SK-N-MC (cell line): ENCODE measurements at regions not wholly inside any gene's neighbourhood (a gene's known extent, or its start where the extent isn't known, plus 50 kb on each side); places are given as distances from the start of the nearest gene placed in this dataset.
"Not testable (repeated sequence)": the region's sequence is repeated elsewhere in the genome, so short reads cannot be mapped to it uniquely, and the experiment has no call there.

Experiments used
- DNase-seq: peaks from one replicate; pipeline ENCODE4 v3.0.0-alpha.2; 2011; ENCODE audit warnings: low read depth, low spot score
- H3K27ac ChIP-seq: fragments of 200-600 bp; sonication (generic); 2 replicates; pipeline ENCODE4 v1.5.1; 2016; ENCODE audit warnings: mixed run types
- H3K36me3 ChIP-seq: fragments of 200-600 bp; sonication (generic); 2 replicates; pipeline ENCODE4 v1.6.1; 2017; ENCODE audit warnings: antibody characterized with exemption, low read length, mixed read lengths; ENCODE audit not compliant: insufficient read depth
- H3K4me3 ChIP-seq: fragments of 200-600 bp; sonication (generic); 2 replicates; pipeline ENCODE4 v1.5.1; 2016
- H3K9ac ChIP-seq: fragments of 200-600 bp; sonication (generic); 2 replicates; pipeline ENCODE4 v1.8.0; 2017; ENCODE audit warnings: mixed run types, mixed read lengths; ENCODE audit not compliant: insufficient read length
- H3K9me3 ChIP-seq: fragments of 200-600 bp; sonication (generic); 2 replicates; pipeline ENCODE4 v1.6.1; 2017; ENCODE audit warnings: low read depth, mild to moderate bottlenecking, antibody characterized with exemption, low read length, moderate library complexity, mixed read lengths
- EZH2 ChIP-seq: fragments of 200-600 bp; sonication (generic); IDR thresholded peaks from one replicate; pipeline ENCODE4 v1.6.1; 2017; ENCODE audit warnings: antibody characterized with exemption
- FOXP2 ChIP-seq: optimal IDR thresholded peaks from 2 replicates; pipeline ENCODE3; 2011; ENCODE audit warnings: mild to moderate bottlenecking, moderate library complexity; ENCODE audit not compliant: insufficient read depth; ENCODE audit errors: extremely low read length, control extremely low read depth
- POLR2AphosphoS5 ChIP-seq: IDR thresholded peaks from 2 replicates; pipeline ENCODE4 v1.6.1; 2012; ENCODE audit warnings: mild to moderate bottlenecking, low read depth, low read length, borderline replicate concordance

GRCh38 chr21:27045281-27045985, 78.5 kb upstream of the ADAMTS5 start:
- no peaks in the 10 kb centered on the region for H3K9me3 ChIP-seq
- H3K36me3 ChIP-seq: no peaks in the 10 kb centered on the region
- H3K4me3 ChIP-seq: no peak overlapping the region
- TF ChIP-seq POLR2AphosphoS5: no peak
- no peak for TF ChIP-seq FOXP2
- TF ChIP-seq EZH2: no peak
- no peak for DNase-seq
- H3K9ac ChIP-seq: no peak overlapping the region
- no peak overlapping the region for H3K27ac ChIP-seq

GRCh38 chr21:27043377-27043776, 76.5 kb upstream of the ADAMTS5 start:
- Histone ChIP-seq H3K4me3 (no peak overlapping the region), H3K27ac (no peak overlapping the region), H3K9me3 (no peaks in the 10 kb centered on the region), H3K36me3 (no peaks in the 10 kb centered on the region), H3K9ac (no peak overlapping the region)
- no peak for DNase-seq
- TF ChIP-seq POLR2AphosphoS5 (no peak), EZH2 (no peak), FOXP2 (no peak)

GRCh38 chr21:27040738-27041469, 74.0 kb upstream of the ADAMTS5 start:
- Histone ChIP-seq H3K4me3 (no peak overlapping the region), H3K36me3 (no peaks in the 10 kb centered on the region), H3K9ac (no peak overlapping the region), H3K9me3 (no peaks in the 10 kb centered on the region), H3K27ac (no peak overlapping the region)
- TF ChIP-seq EZH2: no peak
- TF ChIP-seq FOXP2: no peak
- no peak for TF ChIP-seq POLR2AphosphoS5
- no peak for DNase-seq

- Histone ChIP-seq H3K9ac (no peak overlapping the region), H3K4me3 (no peak overlapping the region), H3K9me3 (no peaks in the 10 kb centered on the region), H3K36me3 (no peaks in the 10 kb centered on the region), H3K27ac (no peak overlapping the region)
- no peak for DNase-seq
- TF ChIP-seq EZH2 (no peak), FOXP2 (no peak), POLR2AphosphoS5 (no peak)
These were observed 69.9 kb upstream of the ADAMTS5 start for GRCh38 chr21:27036736-27037301.

- no peak for DNase-seq
- H3K9ac ChIP-seq: no peak overlapping the region
- H3K27ac ChIP-seq: no peak overlapping the region
- no peaks in the 10 kb centered on the region for H3K36me3 ChIP-seq
- H3K4me3 ChIP-seq: no peak overlapping the region
- no peak for TF ChIP-seq FOXP2
- TF ChIP-seq EZH2: no peak
- TF ChIP-seq POLR2AphosphoS5: no peak
- no peaks in the 10 kb centered on the region for H3K9me3 ChIP-seq
These were observed 68.9 kb upstream of the ADAMTS5 start for GRCh38 chr21:27035791-27036190.

GRCh38 chr21:27034796-27035195, 67.9 kb upstream of the ADAMTS5 start:
- H3K36me3 ChIP-seq: no peaks in the 10 kb centered on the region
- H3K9me3 ChIP-seq: no peaks in the 10 kb centered on the region
- no peak overlapping the region for H3K27ac ChIP-seq
- H3K9ac ChIP-seq: no peak overlapping the region
- TF ChIP-seq EZH2: no peak
- TF ChIP-seq FOXP2: no peak
- TF ChIP-seq POLR2AphosphoS5: no peak
- no peak overlapping the region for H3K4me3 ChIP-seq
- DNase-seq: no peak

- no peak for DNase-seq
- TF ChIP-seq EZH2 (no peak), POLR2AphosphoS5 (no peak), FOXP2 (no peak)
- no peak overlapping the region for H3K4me3 ChIP-seq
- no peak overlapping the region for H3K9ac ChIP-seq
- no peaks in the 10 kb centered on the region for H3K36me3 ChIP-seq
- no peak overlapping the region for H3K27ac ChIP-seq
- no peaks in the 10 kb centered on the region for H3K9me3 ChIP-seq
These were observed 66.6 kb upstream of the ADAMTS5 start for GRCh38 chr21:27033471-27033870.

- H3K4me3 ChIP-seq: no peak overlapping the region
- H3K9ac ChIP-seq: no peak overlapping the region
- H3K36me3 ChIP-seq: no peaks in the 10 kb centered on the region
- H3K9me3 ChIP-seq: no peaks in the 10 kb centered on the region
- no peak for DNase-seq
- TF ChIP-seq EZH2: no peak
- TF ChIP-seq POLR2AphosphoS5: no peak
- TF ChIP-seq FOXP2: no peak
- no peak overlapping the region for H3K27ac ChIP-seq
These were observed 59.6 kb upstream of the ADAMTS5 start for GRCh38 chr21:27026501-27026900.

GRCh38 chr21:27025708-27026107, 58.8 kb upstream of the ADAMTS5 start:
- not testable (repeated sequence) for DNase-seq, H3K9ac ChIP-seq, H3K9me3 ChIP-seq, H3K4me3 ChIP-seq, H3K36me3 ChIP-seq, H3K27ac ChIP-seq
